T-helper 2 cell treated with Interferon-gamma antibody and Interleukin-4, amounts not matched to agents 100 ng/mL and 5 ng/mL, for 36 hours (primary cell): ENCODE measurements at regions not wholly inside any gene's neighbourhood (a gene's known extent, or its start where the extent isn't known, plus 50 kb on each side); places are given as distances from the start of the nearest gene placed in this dataset.
"Not testable (repeated sequence)": the region's sequence is repeated elsewhere in the genome, so short reads cannot be mapped to it uniquely, and the experiment has no call there.

Experiments
- intact Hi-C: fragments of 100-400 bp; cut with micrococcal nuclease; formaldehyde crosslinking; loops from one replicate; pipeline ENCODE4 v1.15.1; 2023

DNA sequence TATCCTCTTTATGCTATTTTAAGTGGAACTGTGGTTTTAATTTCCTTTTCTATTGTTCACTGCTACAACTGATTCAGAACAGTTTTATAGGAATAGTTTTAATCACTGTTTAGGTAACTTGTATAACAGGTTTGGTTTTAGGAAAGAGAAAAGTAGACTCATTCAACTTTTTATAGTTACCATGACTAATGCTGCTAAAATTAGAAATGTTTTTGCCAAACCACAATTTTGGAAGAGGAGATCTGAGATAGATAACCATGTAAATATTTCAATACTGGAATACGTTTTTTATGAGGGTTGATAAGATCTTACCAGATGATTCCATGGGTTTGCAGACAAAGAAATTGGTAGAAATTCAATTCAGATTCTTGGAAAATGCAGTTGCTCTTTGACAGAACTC, 404.6 kb upstream of the ARRDC3 start:
- intact Hi-C loops: no loop called here

DNA sequence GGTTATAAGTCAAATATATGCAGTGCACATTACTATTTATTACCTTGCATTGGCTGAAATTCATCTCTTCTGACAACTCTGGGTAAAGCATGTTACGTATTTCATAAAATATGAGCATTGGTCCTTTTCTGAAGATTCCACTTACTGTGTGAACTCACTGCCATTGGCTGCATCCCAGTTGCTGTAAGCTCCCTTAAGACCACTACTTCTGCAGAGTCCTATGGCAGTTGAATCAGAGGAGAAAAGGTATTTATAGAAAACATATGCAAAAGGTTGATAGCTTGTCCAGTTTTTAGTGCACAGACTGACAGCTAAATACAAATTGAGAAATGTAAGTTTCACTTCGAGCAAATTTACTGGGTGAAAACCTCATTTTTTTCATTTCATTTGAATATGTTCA, 394.6 kb upstream of the ARRDC3 start:
- intact Hi-C loops: no loop called here

DNA sequence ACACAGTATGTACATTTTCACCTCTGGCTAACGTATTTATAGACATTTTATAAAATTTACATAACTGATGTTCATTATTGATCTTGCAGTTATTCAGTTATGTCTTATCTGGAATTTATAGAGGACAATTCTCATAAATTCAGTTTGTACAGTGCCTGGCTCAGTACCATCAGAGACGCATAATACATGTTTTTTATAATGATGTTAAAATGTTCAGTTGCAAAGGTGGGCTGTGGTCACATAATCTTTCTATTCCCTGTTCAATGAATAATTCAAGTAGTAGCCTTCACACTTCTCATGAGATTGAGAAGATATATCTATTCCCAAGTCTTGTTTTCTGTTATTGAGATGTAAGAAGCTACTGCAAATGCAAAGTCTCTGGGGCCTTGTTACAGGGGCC, 393.1 kb upstream of the ARRDC3 start:
- intact Hi-C loops: no loop called here

DNA sequence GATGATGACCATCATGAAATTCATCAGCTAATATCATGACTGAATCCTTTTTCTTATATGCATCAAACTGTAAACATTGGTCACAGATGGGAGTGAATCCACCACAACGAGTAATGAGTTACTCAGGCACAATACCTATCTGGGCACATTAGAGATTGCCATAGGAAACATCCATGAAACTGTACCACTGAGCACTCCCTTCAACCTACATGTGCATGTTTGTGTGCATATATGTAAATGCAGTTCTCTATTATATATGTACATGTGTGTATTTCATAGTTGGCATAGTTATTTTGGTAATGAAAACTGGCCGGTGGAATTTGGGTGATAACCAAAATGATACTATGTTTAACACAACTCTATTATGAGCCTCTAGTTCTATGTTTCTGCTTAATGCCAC, 387.3 kb upstream of the ARRDC3 start:
- intact Hi-C loops: no loop called here

DNA sequence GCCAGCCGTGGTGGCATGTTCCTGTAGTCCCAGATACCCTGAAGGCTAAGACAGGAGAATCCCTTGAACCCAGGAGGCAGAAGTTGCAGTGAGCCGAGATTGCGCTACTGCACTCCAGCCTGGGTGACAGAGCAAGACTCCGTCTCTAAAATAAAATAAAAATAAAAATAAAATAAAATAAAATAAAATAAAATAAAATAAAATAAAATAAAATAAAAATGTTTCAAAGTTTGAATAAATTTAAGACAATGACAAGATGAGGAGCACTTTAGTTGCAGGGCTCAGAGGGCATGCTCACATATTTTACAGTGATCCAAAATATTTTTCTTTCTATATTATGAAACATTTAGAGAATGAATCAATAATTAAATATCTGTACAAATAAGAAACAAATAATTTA, 374.3 kb upstream of the ARRDC3 start:
- intact Hi-C loops: not testable (repeated sequence)

DNA sequence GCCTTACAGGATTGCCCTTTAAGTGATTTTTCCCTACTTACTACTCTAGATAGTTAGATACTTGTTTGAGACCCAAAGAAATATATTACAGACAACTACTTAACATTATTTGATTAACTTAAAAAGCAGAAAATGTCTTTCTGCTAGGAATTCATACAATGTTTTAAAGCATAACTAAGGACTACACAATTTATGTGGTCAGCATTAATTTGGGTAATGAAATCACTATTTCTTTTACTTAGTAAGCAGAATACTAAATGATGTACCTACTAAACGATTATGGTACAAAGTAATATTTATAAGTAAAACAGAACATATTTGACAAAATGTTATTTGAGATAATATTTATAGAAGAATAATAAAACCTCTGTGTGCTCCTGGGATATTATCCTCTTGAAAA, 371.9 kb upstream of the ARRDC3 start:
- intact Hi-C loops: no loop called here

DNA sequence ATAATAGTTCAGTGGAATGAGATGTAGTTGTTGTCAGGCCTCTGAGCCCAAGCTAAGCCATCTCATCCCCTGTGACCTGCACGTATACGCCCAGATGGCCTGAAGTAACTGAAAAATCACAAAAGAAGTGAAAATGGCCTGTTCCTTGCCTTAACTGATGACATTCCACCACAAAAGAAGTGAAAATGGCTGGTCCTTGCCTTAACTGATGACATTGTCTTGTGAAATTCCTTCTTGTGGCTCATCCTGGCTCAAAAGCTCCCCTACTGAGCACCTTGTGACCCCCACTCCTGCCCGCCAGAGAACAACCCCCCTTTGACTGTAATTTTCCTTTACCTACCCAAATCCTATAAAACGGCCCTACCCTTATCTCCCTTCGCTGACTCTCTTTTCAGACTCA, 361.4 kb upstream of the ARRDC3 start:
- intact Hi-C loops: not testable (repeated sequence)

DNA sequence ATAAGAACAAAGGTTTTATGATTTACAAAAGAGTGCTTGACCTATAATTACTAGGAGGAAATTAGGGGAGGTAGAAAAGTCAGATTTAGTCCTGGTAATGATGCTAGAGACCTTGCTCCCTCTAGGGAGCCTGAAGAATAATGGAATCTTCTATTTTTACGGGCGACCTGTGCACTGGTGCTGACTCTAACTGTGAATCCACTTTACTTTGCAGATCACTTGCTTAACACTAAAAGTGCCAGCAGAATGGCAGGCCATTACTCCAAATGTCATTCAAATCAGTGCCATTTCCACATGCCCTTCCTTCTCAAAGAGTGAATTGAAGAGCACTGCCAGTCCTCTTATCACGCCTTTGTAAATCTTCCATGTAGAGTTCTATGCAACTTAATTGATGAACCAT, 359.4 kb upstream of the ARRDC3 start:
- intact Hi-C loops: no loop called here

DNA sequence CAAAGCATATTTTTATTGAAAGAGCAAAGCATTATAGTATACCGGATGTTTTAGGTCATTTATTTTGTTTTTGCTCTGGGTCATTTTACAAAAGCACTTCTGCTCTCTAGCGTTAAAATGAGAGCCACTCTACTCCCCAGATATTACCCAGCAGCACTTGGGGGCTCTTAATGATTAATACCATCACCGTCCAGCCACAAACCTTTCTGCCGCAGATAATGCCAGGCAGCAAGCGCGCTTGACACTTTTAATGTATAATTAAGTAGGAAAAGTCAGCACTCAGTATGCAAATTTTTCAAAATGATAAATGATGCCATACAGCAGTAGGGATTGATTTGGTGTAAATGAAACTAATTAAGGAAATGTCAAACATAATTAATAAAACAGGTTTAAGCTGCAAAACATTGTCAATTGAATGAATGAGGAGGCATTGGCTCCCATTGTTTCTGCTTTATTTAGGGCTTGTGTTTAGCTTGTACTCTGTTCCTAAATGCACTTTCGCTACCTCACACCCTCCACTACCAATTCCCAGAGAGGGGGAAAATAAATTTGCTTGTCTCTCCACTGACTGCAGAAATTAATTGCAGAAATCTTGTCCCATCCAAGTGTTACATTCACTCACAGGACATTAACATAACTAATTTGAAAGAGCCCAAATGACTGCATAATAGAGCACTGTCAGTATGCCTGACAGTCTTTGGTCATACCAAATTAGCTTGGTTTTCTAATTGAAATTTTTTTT, 358.8 kb upstream of the ARRDC3 start:
- intact Hi-C loops: no loop called here

DNA sequence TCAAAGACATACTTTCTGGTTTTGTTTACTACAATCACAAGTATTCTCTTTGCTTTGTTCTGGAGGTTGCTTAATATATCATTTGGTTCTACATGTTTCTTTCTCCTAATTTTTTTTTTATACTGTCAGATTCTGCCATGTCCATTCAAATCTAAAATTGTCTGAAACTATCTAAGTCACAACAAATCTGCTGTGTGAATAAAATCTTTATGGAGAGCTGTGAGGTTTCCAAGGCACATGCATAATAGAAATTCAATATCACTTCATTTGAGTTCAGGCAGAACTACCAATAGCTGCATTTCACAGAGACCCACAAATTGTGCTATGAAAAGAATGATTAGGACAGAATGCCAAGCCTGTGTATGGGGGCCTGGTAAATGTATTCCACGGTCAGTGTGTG, 346.9 kb upstream of the ARRDC3 start:
- intact Hi-C loops: no loop called here

DNA sequence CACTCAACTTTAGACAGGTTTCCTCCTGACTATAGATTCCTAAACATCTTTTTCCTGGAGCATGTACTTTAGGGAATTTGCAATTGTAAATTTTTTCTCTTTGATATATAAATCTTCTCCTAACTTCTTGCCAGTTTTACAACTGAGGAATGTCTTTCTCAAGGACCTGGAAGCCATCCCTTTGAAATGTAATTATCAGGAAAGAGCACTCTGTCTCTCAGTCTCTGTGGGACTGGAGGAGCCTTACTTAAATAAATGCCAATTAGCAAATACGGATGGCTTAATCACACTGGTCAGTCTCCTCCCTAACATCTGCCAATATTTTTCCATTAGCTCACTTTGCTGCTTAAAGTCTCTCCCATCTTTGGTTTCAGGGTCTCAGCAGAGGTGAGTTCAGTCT, 344.3 kb upstream of the ARRDC3 start:
- intact Hi-C loops: no loop called here

DNA sequence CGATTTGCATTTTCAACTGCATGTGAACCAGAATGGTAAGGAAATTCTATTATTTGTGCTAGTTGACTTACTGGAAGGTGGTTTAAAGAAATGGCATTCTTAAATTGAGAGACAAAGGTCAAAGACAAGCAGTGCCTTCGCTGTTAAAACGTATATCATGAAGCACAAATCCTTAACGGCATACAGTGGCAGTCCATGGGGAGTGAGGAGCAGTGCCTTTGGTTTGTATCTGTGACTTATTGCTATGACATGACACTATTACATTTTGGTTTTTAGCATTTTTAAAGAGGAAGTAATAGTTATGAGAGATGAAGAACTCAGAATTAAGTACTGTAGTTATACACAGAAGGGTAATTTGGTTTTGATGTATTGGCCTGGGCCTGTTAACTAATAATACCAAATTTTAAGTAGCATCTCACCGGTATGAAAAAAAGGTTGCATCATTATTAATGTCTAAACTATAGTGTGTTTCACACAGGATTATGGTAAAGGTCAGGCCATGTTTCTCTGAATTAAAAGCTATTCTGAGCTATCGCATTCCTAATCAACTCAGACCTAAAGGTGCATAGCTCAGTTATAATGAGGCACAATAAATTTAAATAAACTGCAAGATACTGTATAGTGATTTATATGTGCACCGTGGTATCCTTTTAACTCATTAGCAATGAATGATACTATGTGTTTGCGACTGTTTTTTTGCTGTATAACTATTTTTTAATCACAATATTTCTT, 339.8 kb upstream of the ARRDC3 start:
- intact Hi-C loops: no loop called here

DNA sequence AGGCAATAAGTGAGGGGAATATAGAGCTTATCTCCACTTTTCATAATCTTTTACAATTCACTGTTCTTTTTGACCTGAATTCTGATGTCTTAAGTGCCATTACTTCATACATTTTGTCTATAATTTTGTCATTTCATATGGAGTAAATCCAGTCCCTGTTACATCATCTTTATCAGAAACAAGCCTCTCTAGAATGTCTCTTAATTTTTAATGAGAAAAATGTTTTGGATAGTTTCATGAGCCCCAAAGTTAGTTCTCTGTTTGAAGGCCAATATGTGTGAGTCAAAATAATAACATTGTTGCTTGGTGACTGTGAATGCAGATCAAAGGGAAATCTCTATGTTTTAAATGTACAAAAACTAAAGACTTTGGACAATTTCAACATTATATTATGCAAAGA, 329.6 kb upstream of the ARRDC3 start:
- intact Hi-C loops: no loop called here

DNA sequence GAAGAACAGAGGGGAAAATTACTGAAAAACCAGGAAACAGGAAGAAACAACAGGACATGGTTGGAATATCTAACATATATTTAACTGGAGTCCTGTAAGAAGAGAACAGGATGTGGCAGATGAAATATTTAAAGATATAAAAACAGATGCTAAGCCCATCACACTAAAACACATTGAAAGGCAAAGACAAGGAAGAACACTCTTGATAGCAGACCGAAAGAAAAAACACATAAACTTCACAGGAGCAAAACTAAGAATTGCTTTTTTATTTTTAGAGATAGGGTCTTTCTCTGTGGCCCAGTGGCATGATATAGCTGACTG, 324.4 kb upstream of the ARRDC3 start:
- intact Hi-C loops: no loop called here

DNA sequence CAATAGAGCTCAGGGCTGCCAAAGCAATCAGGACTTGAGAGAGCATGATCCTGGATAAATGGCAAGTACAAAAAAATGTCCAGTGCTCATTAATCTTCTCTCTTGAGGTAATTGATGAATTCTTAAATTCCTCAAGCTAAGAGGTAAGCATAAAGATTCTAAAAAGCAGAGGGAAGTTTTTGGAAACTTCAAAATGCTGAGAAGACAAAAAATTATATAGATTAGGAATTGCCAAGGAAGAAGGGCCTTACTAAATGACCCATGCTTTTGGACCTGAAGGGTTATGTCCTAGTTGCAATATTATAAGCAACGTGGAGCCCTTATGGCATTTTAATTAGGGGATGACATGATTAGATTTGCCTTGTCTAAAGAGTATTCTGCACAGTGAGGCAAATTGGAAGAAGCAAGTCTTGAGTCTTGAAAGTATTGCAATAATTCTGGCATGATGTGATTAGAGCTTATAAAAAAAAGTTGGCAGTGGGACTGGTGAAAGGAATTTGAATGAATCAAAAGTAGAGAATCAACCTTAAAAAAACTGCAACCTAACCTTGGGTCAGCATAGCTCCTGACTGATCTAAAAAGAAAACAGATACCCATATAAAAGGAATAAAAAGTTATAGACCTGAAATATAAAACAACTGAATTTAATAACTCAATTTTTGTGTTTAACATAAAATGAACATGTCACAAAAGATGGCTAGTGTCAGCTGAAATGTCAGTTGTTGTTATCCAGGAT, 323.8 kb upstream of the ARRDC3 start:
- intact Hi-C loops: no loop called here

DNA sequence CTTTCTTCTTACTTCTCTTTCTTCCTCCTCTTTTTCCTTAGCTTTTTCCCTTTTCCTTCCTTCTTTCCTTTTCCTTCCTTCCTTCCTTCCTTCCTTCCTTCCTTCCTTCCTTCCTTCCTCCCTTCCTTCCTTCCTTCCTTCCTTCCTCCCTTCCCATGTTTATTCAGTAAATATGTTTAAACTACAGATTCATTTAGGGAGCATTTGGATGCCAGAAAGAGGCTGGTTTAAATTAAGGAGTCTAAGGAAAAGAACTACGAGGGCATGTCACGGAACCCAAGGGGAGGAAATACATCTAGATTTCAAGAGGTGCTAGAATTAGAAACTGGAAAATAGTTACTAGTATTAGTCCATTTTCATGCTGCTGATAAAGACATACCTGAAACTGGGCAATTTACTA, 320.0 kb upstream of the ARRDC3 start:
- intact Hi-C loops: no loop called here

DNA sequence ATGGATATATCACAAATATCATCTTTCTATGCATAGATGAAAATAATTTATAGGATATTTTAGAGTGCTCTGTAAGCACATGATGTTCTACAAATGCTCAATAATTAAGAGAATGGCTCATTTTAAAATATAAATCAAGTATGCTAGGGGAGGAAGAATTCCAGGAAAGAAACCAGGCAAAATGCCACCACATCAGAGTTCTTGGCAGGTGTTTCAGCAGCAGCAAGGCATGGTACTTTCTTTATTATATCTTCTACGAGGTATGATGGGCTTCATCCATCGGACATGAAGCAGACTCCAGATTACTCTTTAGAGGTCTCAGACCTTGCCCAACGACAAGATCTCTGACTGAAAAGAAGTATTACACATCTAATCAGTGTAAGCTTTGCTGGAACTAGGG, 316.3 kb upstream of the ARRDC3 start:
- intact Hi-C loops: no loop called here

DNA sequence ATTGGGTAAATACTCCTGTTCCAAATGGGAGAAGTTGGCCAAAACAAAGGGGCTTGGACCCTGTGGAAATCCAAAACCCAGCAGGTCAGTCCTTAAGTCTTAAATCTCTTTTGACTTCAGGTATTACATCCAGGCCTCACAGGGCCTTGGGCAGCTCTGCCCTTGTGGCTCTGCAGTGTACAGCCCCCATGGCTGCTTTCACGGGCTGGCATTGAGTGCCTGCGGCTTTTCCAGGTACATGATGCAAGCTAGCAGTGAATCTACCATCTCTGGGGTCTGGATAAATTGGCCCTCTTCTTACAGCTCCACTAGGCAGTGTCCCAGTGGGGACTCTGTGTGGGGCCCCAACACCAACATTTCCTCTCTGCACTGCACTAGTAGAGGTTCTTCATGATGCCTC, 308.5 kb upstream of the ARRDC3 start:
- intact Hi-C loops: no loop called here

DNA sequence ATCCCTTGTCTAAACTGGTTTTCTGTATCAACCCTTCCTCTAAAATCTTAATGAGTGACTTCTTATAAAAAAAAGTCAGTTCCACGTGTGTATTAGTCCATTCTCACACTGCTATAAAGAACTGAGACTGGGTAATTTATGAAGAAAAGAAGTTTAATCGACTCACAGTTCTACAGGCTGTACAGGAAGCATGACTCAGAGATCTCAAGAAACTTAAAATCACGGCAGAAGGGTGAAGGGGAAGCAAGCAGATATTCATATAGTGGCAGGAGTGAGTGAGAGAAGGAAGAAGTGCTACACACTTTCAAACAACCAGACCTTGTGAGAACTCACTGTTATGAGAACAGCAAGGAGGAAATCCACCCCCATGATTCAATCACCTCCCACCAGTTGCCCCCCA, 307.8 kb upstream of the ARRDC3 start:
- intact Hi-C loops: no loop called here

DNA sequence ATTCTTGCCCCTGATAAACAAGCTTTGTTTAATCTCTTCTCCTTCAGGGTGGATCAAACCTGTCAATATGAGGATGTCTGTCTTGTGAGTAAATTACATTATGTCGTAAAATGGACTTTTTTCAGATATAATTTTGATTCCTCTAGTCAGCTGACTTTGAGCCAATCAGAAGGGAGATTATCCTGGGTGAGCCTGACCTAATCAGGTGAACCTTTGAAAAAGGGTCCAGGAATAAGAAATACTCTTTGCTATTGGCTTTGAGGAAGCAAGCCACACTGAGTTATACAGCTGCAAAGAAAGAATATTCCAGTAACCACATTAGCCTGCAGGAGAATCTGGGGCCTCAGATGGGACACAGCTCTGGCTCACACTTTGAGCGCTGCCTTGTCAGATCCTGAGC, 304.3 kb upstream of the ARRDC3 start:
- intact Hi-C loops: no loop called here

DNA sequence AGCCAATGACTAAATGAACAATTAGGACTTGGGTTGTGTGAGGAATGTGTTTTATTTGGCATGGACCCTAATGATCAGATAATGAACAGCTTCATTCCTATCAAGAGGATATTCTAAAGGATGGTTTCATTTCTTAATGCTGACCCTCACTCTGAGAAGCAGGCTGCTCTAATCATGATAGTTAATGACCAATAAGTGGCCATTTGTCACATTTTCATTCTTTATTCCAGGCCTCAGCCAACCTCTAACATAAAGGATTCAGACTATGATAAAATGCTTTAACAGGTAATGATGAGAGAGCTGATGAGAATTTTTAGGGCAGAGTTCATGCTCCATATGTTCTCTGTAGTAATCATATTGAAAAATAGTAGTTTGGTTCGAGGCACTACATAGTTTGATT, 301.5 kb upstream of the ARRDC3 start:
- intact Hi-C loops: no loop called here

DNA sequence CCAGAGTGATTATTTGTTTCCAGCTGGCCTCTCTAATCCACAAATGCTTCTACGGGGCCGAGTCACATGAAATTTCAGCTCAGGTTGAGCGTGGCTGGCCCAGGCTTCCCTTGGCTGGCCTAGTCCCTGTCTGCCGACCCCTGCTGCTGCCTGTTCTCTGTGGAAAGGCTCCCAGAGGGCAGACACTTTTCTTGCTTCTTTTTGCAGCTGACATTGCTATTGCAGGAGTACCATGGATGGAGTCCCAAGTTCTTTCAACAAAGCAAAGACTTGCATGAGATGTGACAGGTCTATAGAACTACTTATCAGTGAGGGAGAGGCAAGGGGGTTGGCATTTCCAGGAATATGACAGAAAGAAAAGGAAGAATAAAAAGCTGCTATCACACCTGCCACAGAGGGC, 287.4 kb upstream of the ARRDC3 start:
- intact Hi-C loops: no loop called here

DNA sequence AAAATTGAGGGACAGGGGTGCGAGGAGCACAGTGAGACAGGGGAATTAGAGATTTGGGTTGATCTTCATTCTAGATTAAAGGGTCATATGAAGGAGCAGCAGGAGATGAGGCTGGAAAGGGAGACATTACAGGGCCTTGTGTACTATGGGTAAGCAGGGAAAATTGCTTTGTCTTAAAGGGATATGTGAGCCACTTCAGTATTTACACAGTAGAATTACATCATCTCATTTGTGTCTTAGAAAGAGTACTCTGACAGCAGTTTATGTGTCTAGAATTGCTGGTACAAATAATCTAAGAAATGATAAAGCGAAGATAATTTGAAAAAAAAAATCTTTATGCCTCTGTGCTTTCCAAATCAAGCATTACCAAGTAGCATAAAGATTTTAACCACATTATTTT, 287.0 kb upstream of the ARRDC3 start:
- intact Hi-C loops: no loop called here
